Gastrocnemius medialis (tissue), 4 donors: ENCODE measurements at regions not wholly inside any gene's neighbourhood (a gene's known extent, or its start where the extent isn't known, plus 50 kb on each side); places are given as distances from the start of the nearest gene placed in this dataset.

ENCODE experiments used
- ATAC-seq, 2 donors: fragments of 150-250 bp; one replicate each; pipeline ENCODE4 v1.9.1; 2016
- DNase-seq, 2 donors: peaks; one replicate each; pipeline ENCODE4 v3.0.0-alpha.2; 2019
- H3K27ac ChIP-seq, 4 donors: fragments of 200-600 bp; sonication (generic); 1 replicate in 1 of 4; 2 replicates in 3 of 4; pipeline ENCODE4 v1.5.1; 2016 to 2018; ENCODE audit warnings: mild to moderate bottlenecking in 2 of 4, moderate library complexity in 1 of 4
- H3K27me3 ChIP-seq, 3 donors: fragments of 200-600 bp; sonication (generic) in 2 of 3; 1 replicate in 1 of 3; 2 replicates in 2 of 3; pipeline versions ENCODE4 v1.5.1 to v1.6.0; 2016 to 2019; ENCODE audit warnings: mild to moderate bottlenecking in 1 of 3, moderate library complexity in 1 of 3
- H3K36me3 ChIP-seq, 2 donors: fragments of 200-600 bp; sonication (generic) in 1 of 2; one replicate each; pipeline ENCODE4 v1.5.1; 2017 to 2018
- H3K4me1 ChIP-seq, 2 donors: fragments of 200-600 bp; sonication (generic) in 1 of 2; one replicate each; pipeline ENCODE4 v1.5.1; 2016 to 2017; ENCODE audit warnings: mild to moderate bottlenecking in 2 of 2
- H3K4me3 ChIP-seq, 4 donors: fragments of 200-600 bp; sonication (generic) in 3 of 4; 1 replicate in 1 of 4; 2 replicates in 3 of 4; pipeline ENCODE4 v1.5.1; 2016 to 2019; ENCODE audit warnings: mild to moderate bottlenecking in 2 of 4
- H3K9me3 ChIP-seq, 3 donors: fragments of 200-600 bp; sonication (generic) in 2 of 3; 1 replicate in 1 of 3; 2 replicates in 2 of 3; pipeline ENCODE4 v1.5.1; 2016 to 2019
- CTCF ChIP-seq, 5 experiments: fragments of 450-650 bp in 3 of 5; fragments of 200-600 bp in 2 of 5; sonication (generic) in 2 of 5; IDR thresholded peaks in 4 of 5; conservative IDR thresholded peaks in 1 of 5; 1 replicate in 4 of 5; 2 replicates in 1 of 5; pipeline ENCODE4 v1.5.1; 2016 to 2019; ENCODE audit warnings: antibody characterized with exemption in 5 of 5, mild to moderate bottlenecking in 3 of 5, moderate library complexity in 3 of 5
- POLR2A ChIP-seq, 2 donors: fragments of 450-650 bp; IDR thresholded peaks; one replicate each; pipeline ENCODE4 v1.6.1; 2017; ENCODE audit warnings: antibody characterized with exemption in 2 of 2, mild to moderate bottlenecking in 2 of 2, moderate library complexity in 2 of 2
- in situ Hi-C, 4 donors: fragments of 200-750 bp; cut with MboI; loops; one replicate each; pipeline versions ENCODE4 v1.15.0 to v1.8.0; 2017; ENCODE audit warnings: low sequenced_read_pairs in 4 of 4
- intact Hi-C: fragments of 100-400 bp; cut with DNase I; formaldehyde crosslinking; loops from one replicate; pipeline ENCODE4 v1.15.1; 2023; ENCODE audit warnings: low total_unique reads

DNA sequence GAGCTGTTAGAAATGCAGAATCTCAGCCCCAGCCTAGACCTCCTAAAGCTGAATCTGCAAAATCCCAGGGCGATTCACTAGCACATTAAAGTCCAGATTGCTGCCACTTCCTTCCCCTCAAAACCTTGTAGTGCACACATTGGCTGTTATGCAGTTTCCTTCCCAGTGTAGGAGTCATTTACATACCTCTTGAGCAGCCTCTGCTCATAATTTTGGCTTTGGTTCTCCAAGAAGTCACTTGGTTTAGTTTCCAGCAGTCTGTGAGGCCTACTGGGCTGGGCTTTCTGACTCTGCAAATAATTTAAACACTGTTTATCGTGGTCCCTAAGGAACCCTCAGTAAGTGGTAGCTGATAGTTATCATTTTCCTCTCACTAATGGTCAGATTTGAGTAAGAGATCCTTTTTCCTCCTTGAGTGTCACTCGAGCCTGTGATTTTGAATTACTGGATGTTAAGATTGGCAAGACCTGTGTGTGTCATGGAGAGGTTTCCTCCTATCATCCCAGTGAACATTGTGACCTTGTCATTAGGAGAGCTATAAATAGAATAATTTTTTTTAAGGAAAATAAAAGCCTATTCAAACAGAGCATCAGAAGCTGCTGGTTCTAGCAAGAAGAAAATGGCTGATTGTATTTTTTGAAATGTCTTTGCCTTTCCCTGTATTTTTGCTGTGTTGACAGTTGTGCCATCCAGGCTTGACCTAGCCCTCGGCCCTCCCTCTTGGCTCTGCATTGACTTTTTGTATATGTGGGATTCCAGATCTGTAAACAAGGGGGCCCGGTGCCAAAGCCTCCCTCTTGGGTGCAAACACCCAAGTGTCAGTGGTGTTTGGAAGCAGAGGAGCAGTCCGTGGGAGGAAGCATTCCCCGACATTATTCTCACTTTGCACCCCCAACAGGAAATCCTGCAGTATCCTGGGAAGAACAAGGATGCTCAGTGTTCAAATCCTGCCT, 134.8 kb upstream of the ANKRD28 start:
- ATAC-seq (no peak), DNase-seq (no peak)
- peak overlapping the region; percentile 6 to 41 (median 37) for H3K27ac ChIP-seq

GRCh38 chr3:15933439-15934139, 135.8 kb upstream of the ANKRD28 start:
- intact Hi-C loops: no loop called here
- peaks cover 10 to 16% of the 10 kb centered on the region in 2 donors for H3K4me1 ChIP-seq

More for the DNA sequence above, 134.8 kb upstream of the ANKRD28 start:
- Histone ChIP-seq H3K4me1 (peaks cover 10 to 16% of the 10 kb centered on the region in 2 donors), H3K4me3 (no peak overlapping the region), H3K36me3 (no peaks in the 10 kb centered on the region), H3K9me3 (no peaks in the 10 kb centered on the region), H3K27me3 (no peaks in the 10 kb centered on the region)
- TF ChIP-seq CTCF (IDR thresholded peaks at IDR 0.05 in 4 of 5, conservative IDR thresholded peaks at IDR 0.05 in 1 of 5) (no peak), POLR2A (IDR thresholded peaks at IDR 0.05) (no peak)
- intact Hi-C loops: no loop called here
- in situ Hi-C loops: no loop called here

GRCh38 chr3:15934389-15935195, 136.8 kb upstream of the ANKRD28 start:
- H3K4me3 ChIP-seq: no peak overlapping the region
- in situ Hi-C loops: no loop called here
- H3K9me3 ChIP-seq: no peaks in the 10 kb centered on the region
- H3K4me1 ChIP-seq: peaks cover 10 to 11% of the 10 kb centered on the region in 2 donors
- ATAC-seq: peak; percentile 83 to 86
- peak overlapping the region; percentile 37 to 66 (median 55) for H3K27ac ChIP-seq
- no peak for TF ChIP-seq CTCF (IDR thresholded peaks at IDR 0.05 in 4 of 5, conservative IDR thresholded peaks at IDR 0.05 in 1 of 5)
- TF ChIP-seq POLR2A (IDR thresholded peaks at IDR 0.05): no peak
- no peaks in the 10 kb centered on the region for H3K27me3 ChIP-seq
- DNase-seq: peak; percentile 4 to 38
- intact Hi-C loops: no loop called here
- no peaks in the 10 kb centered on the region for H3K36me3 ChIP-seq

More at GRCh38 chr3:15933439-15934139, 135.8 kb upstream of the ANKRD28 start:
- in situ Hi-C loops: no loop called here
- Histone ChIP-seq H3K27me3 (no peaks in the 10 kb centered on the region), H3K36me3 (no peaks in the 10 kb centered on the region), H3K4me3 (no peak overlapping the region), H3K9me3 (no peaks in the 10 kb centered on the region), H3K27ac (peak overlapping the region in 1 of 4 donors; percentile 41)
- ATAC-seq: no peak
- TF ChIP-seq CTCF (IDR thresholded peaks at IDR 0.05 in 4 of 5, conservative IDR thresholded peaks at IDR 0.05 in 1 of 5) (no peak), POLR2A (IDR thresholded peaks at IDR 0.05) (no peak)
- DNase-seq: no peak

DNA sequence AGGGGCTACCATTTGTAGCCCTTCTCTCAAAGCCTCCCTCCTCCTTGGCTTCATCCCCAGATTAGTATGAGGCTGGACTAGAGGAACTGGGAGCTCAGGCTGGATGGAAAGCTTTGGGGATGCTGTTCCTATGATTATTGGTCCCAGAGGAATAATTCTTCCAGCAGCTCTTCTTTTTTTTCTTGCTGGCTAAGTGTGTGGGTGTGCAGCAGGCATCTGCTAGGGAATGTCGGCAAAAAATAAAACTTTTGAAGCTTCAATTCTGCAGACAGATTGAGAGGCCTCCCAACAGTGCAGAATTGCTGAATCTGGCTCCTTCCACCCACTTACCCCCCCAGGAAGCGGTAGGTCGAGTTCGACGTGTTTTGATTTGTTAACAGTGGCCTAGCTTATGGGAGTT, 138.5 kb upstream of the ANKRD28 start:
- Histone ChIP-seq H3K9me3 (no peaks in the 10 kb centered on the region), H3K36me3 (no peaks in the 10 kb centered on the region), H3K4me3 (no peak overlapping the region), H3K4me1 (peaks cover 10 to 11% of the 10 kb centered on the region in 2 donors), H3K27ac (peak overlapping the region in 2 of 4 donors; percentile 37 to 66), H3K27me3 (no peaks in the 10 kb centered on the region)
- ATAC-seq (no peak), DNase-seq (no peak)
- TF ChIP-seq POLR2A (IDR thresholded peaks at IDR 0.05) (no peak), CTCF (IDR thresholded peaks at IDR 0.05 in 4 of 5, conservative IDR thresholded peaks at IDR 0.05 in 1 of 5) (no peak)
- intact Hi-C loops (no loop called here), in situ Hi-C loops (no loop called here)
